NT2/D1 (cell line): ENCODE measurements at regions not wholly inside any gene's neighbourhood (a gene's known extent, or its start where the extent isn't known, plus 50 kb on each side); places are given as distances from the start of the nearest gene placed in this dataset.

Experiments
- DNase-seq: peaks from one replicate; pipeline ENCODE4 v3.0.0-alpha.2; 2011; ENCODE audit warnings: low read depth, low spot score
- H3K27me3 ChIP-seq: 2 replicates; pipeline ENCODE4 v1.6.0; 2011; ENCODE audit warnings: mild to moderate bottlenecking; ENCODE audit not compliant: insufficient read length, insufficient read depth
- H3K36me3 ChIP-seq: 2 replicates; pipeline ENCODE4 v1.6.1; 2011; ENCODE audit warnings: mild to moderate bottlenecking, low read length, mixed read lengths; ENCODE audit not compliant: insufficient read depth, insufficient read length
- H3K4me1 ChIP-seq: 2 replicates; pipeline ENCODE4 v1.5.1; 2011; ENCODE audit not compliant: insufficient read depth, insufficient read length
- H3K4me3 ChIP-seq: 2 replicates; pipeline ENCODE4 v1.5.1; 2011; ENCODE audit warnings: low read depth; ENCODE audit not compliant: insufficient read length
- H3K9ac ChIP-seq: 2 replicates; pipeline ENCODE4 v1.6.0; 2011; ENCODE audit warnings: low read depth; ENCODE audit not compliant: insufficient read length
- H3K9me3 ChIP-seq: 2 replicates; pipeline ENCODE4 v1.5.1; 2011; ENCODE audit warnings: mild to moderate bottlenecking, low read length; ENCODE audit not compliant: insufficient read depth
- SUZ12 ChIP-seq: IDR thresholded peaks from 2 replicates; pipeline ENCODE4 v1.6.1; 2011; ENCODE audit not compliant: insufficient read length, insufficient read depth; ENCODE audit errors: extremely low read depth
- YY1 ChIP-seq: IDR thresholded peaks from 2 replicates; pipeline ENCODE4 v1.6.1; 2011; ENCODE audit not compliant: insufficient read length, insufficient read depth
- ZNF274 ChIP-seq: IDR thresholded peaks from 2 replicates; pipeline ENCODE4 v1.6.1; 2011; ENCODE audit warnings: mild to moderate bottlenecking, low read depth, low read length

GRCh38 chr7:88509341-88509740, 202.6 kb upstream of the STEAP4 start:
- no peak overlapping the region for H3K9ac ChIP-seq
- TF ChIP-seq ZNF274: no peak
- no peaks in the 10 kb centered on the region for H3K9me3 ChIP-seq
- no peak for DNase-seq
- H3K4me1 ChIP-seq: no peaks in the 10 kb centered on the region
- H3K36me3 ChIP-seq: no peaks in the 10 kb centered on the region
- H3K27me3 ChIP-seq: no peaks in the 10 kb centered on the region
- H3K4me3 ChIP-seq: no peak overlapping the region

- TF ChIP-seq SUZ12 (no peak), YY1 (no peak)
- Histone ChIP-seq H3K4me1 (no peaks in the 10 kb centered on the region), H3K9me3 (no peaks in the 10 kb centered on the region), H3K4me3 (no peak overlapping the region), H3K9ac (no peak overlapping the region), H3K36me3 (no peaks in the 10 kb centered on the region), H3K27me3 (no peaks in the 10 kb centered on the region)
- no peak for DNase-seq
These were observed 193.4 kb upstream of the STEAP4 start for GRCh38 chr7:88500131-88500530.

- no peak for DNase-seq
- TF ChIP-seq ZNF274 (no peak), SUZ12 (no peak), YY1 (no peak)
- Histone ChIP-seq H3K27me3 (no peaks in the 10 kb centered on the region), H3K9ac (no peak overlapping the region), H3K4me3 (no peak overlapping the region), H3K9me3 (no peaks in the 10 kb centered on the region), H3K4me1 (no peaks in the 10 kb centered on the region), H3K36me3 (no peaks in the 10 kb centered on the region)
These were observed 189.4 kb upstream of the STEAP4 start for GRCh38 chr7:88495881-88496725.

- no peak for DNase-seq
- H3K4me1 ChIP-seq: no peaks in the 10 kb centered on the region
These were observed 185.5 kb upstream of the STEAP4 start for GRCh38 chr7:88492153-88492552.

GRCh38 chr7:88490874-88491273, 184.2 kb upstream of the STEAP4 start:
- no peaks in the 10 kb centered on the region for H3K4me1 ChIP-seq
- no peaks in the 10 kb centered on the region for H3K27me3 ChIP-seq
- H3K36me3 ChIP-seq: no peaks in the 10 kb centered on the region
- TF ChIP-seq YY1 (no peak), SUZ12 (no peak), ZNF274 (no peak)
- no peak overlapping the region for H3K4me3 ChIP-seq
- H3K9me3 ChIP-seq: no peaks in the 10 kb centered on the region
- H3K9ac ChIP-seq: no peak overlapping the region
- DNase-seq: no peak

More at GRCh38 chr7:88492153-88492552, 185.5 kb upstream of the STEAP4 start:
- no peak overlapping the region for H3K4me3 ChIP-seq
- H3K27me3 ChIP-seq: no peaks in the 10 kb centered on the region
- TF ChIP-seq ZNF274 (no peak), YY1 (no peak), SUZ12 (no peak)
- no peak overlapping the region for H3K9ac ChIP-seq
- H3K9me3 ChIP-seq: no peaks in the 10 kb centered on the region
- H3K36me3 ChIP-seq: no peaks in the 10 kb centered on the region

GRCh38 chr7:88490161-88490560, 183.5 kb upstream of the STEAP4 start:
- Histone ChIP-seq H3K27me3 (no peaks in the 10 kb centered on the region), H3K36me3 (no peaks in the 10 kb centered on the region), H3K4me3 (no peak overlapping the region), H3K9me3 (no peaks in the 10 kb centered on the region), H3K4me1 (no peaks in the 10 kb centered on the region), H3K9ac (no peak overlapping the region)
- DNase-seq: no peak
- TF ChIP-seq ZNF274: no peak
- no peak for TF ChIP-seq SUZ12
- TF ChIP-seq YY1: no peak

- TF ChIP-seq YY1: no peak
- no peak for TF ChIP-seq SUZ12
- TF ChIP-seq ZNF274: no peak
- no peaks in the 10 kb centered on the region for H3K27me3 ChIP-seq
- H3K36me3 ChIP-seq: no peaks in the 10 kb centered on the region
These were observed 179.1 kb upstream of the STEAP4 start for GRCh38 chr7:88485821-88486220.

GRCh38 chr7:88484551-88484950, 177.9 kb upstream of the STEAP4 start:
- no peaks in the 10 kb centered on the region for H3K36me3 ChIP-seq
- no peak overlapping the region for H3K4me3 ChIP-seq
- H3K9me3 ChIP-seq: no peaks in the 10 kb centered on the region
- H3K9ac ChIP-seq: no peak overlapping the region
- no peak for TF ChIP-seq YY1
- no peak for TF ChIP-seq ZNF274
- TF ChIP-seq SUZ12: no peak
- no peaks in the 10 kb centered on the region for H3K4me1 ChIP-seq
- no peaks in the 10 kb centered on the region for H3K27me3 ChIP-seq
- DNase-seq: no peak

More at GRCh38 chr7:88485821-88486220, 179.1 kb upstream of the STEAP4 start:
- Histone ChIP-seq H3K4me3 (no peak overlapping the region), H3K9me3 (no peaks in the 10 kb centered on the region), H3K4me1 (no peaks in the 10 kb centered on the region), H3K9ac (no peak overlapping the region)
- no peak for DNase-seq
